SK-N-SH treated with all-trans-retinoic acid at 6 μM for 48 hours (cell line): ENCODE measurements at regions not wholly inside any gene's neighbourhood (a gene's known extent, or its start where the extent isn't known, plus 50 kb on each side); places are given as distances from the start of the nearest gene placed in this dataset.

ENCODE experiments used
- ATAC-seq: fragments of 200-7000 bp; cut with Tn5 transposase; 3 replicates; pipeline ENCODE4 v1.9.1; 2020; ENCODE audit warnings: mild to moderate bottlenecking, moderate library complexity
- ARNTL ChIP-seq: fragments of 450-650 bp; formaldehyde crosslinking; IDR thresholded peaks from 2 replicates; pipeline ENCODE4 v1.5.0; 2020; ENCODE audit warnings: low read depth, mild to moderate bottlenecking, moderate library complexity, borderline replicate concordance
- BACH2 ChIP-seq: fragments of 250-450 bp; sonication (Bioruptor Pico); IDR thresholded peaks from 2 replicates; pipeline ENCODE4 v1.9.0; 2021; ENCODE audit warnings: mild to moderate bottlenecking, borderline replicate concordance
- CSDC2 ChIP-seq: fragments of 250-450 bp; sonication (Bioruptor Pico); IDR thresholded peaks from 2 replicates; pipeline ENCODE4 v1.5.0; 2020; ENCODE audit warnings: mild to moderate bottlenecking, moderate library complexity
- ESRRG ChIP-seq: fragments of 250-450 bp; sonication (Bioruptor Pico); IDR thresholded peaks from 2 replicates; pipeline ENCODE4 v1.6.1; 2021; ENCODE audit warnings: mild to moderate bottlenecking
- GLIS3 ChIP-seq: fragments of 250-450 bp; sonication (Bioruptor Pico); IDR thresholded peaks from 2 replicates; pipeline ENCODE4 v1.5.0; 2020; ENCODE audit warnings: mild to moderate bottlenecking, moderate library complexity
- ISL1 ChIP-seq: fragments of 250-450 bp; sonication (Bioruptor Pico); IDR thresholded peaks from 2 replicates; pipeline ENCODE4 v2.1.2; 2022; ENCODE audit warnings: mild to moderate bottlenecking, moderate library complexity
- OSR1 ChIP-seq: fragments of 250-450 bp; sonication (Bioruptor Pico); IDR thresholded peaks from 2 replicates; pipeline ENCODE4 v1.8.0; 2022; ENCODE audit warnings: moderate library complexity, mild to moderate bottlenecking, inconsistent platforms
- PPARA ChIP-seq: fragments of 250-450 bp; sonication (Bioruptor Pico); IDR thresholded peaks from 2 replicates; pipeline ENCODE4 v1.5.0; 2020; ENCODE audit warnings: mild to moderate bottlenecking, borderline replicate concordance
- RARB ChIP-seq: fragments of 250-450 bp; sonication (Bioruptor Pico); IDR thresholded peaks from 2 replicates; pipeline ENCODE4 v1.8.0; 2021; ENCODE audit warnings: mild to moderate bottlenecking, moderate library complexity
- SNAI2 ChIP-seq: fragments of 250-450 bp; sonication (Bioruptor Pico); IDR thresholded peaks from 2 replicates; pipeline ENCODE4 v1.5.0; 2020; ENCODE audit warnings: mild to moderate bottlenecking, moderate library complexity
- TCF4 ChIP-seq: fragments of 250-450 bp; sonication (Bioruptor Pico); IDR thresholded peaks from 2 replicates; pipeline ENCODE4 v1.8.0; 2021; ENCODE audit warnings: mild to moderate bottlenecking, moderate library complexity, borderline replicate concordance
- TOX ChIP-seq: fragments of 250-450 bp; sonication (Bioruptor Pico); IDR thresholded peaks from 2 replicates; pipeline ENCODE4 v1.8.0; 2021; ENCODE audit warnings: mild to moderate bottlenecking, moderate library complexity, borderline replicate concordance
- ZC3H10 ChIP-seq: fragments of 250-450 bp; sonication (Bioruptor Pico); IDR thresholded peaks from 2 replicates; pipeline ENCODE4 v1.5.1; 2021; ENCODE audit warnings: mild to moderate bottlenecking, moderate library complexity
- ZFP3 ChIP-seq: fragments of 250-450 bp; sonication (Bioruptor Pico); IDR thresholded peaks from 2 replicates; pipeline ENCODE4 v1.5.0; 2020; ENCODE audit warnings: mild to moderate bottlenecking, moderate library complexity
- ZFP30 ChIP-seq: fragments of 450-650 bp; formaldehyde crosslinking; IDR thresholded peaks from 2 replicates; pipeline ENCODE4 v1.5.0; 2022; ENCODE audit warnings: mild to moderate bottlenecking, moderate library complexity
- ZNF565 ChIP-seq: fragments of 450-650 bp; formaldehyde crosslinking; conservative IDR thresholded peaks from 2 replicates; pipeline ENCODE4 v1.5.0; 2020; ENCODE audit warnings: low read depth, mild to moderate bottlenecking, moderate library complexity
- ZNF70 ChIP-seq: fragments of 450-650 bp; formaldehyde crosslinking; IDR thresholded peaks from 2 replicates; pipeline ENCODE4 v1.5.0; 2020; ENCODE audit warnings: mild to moderate bottlenecking, moderate library complexity
- ZNF8 ChIP-seq: fragments of 450-650 bp; formaldehyde crosslinking; IDR thresholded peaks from 2 replicates; pipeline ENCODE4 v1.5.0; 2020; ENCODE audit warnings: mild to moderate bottlenecking, moderate library complexity
- TF ChIP-seq, protein P1 (sequence below): fragments of 250-450 bp; sonication (Bioruptor Pico); IDR thresholded peaks from 2 replicates; pipeline ENCODE4 v1.5.0; 2020; ENCODE audit warnings: mild to moderate bottlenecking, moderate library complexity
- TF ChIP-seq, protein P2 (sequence below): fragments of 250-450 bp; sonication (Bioruptor Pico); IDR thresholded peaks from 2 replicates; pipeline ENCODE4 v1.5.1; 2020; ENCODE audit warnings: low read depth, mild to moderate bottlenecking, moderate library complexity
- TF ChIP-seq, protein P3 (sequence below): fragments of 250-450 bp; sonication (Bioruptor Pico); IDR thresholded peaks from 2 replicates; pipeline ENCODE4 v1.8.0; 2021; ENCODE audit warnings: low read depth, mild to moderate bottlenecking, moderate library complexity, borderline replicate concordance
- TF ChIP-seq, protein P4 (sequence below): fragments of 250-450 bp; sonication (Bioruptor Pico); IDR thresholded peaks from 2 replicates; pipeline ENCODE4 v1.5.1; 2021; ENCODE audit warnings: mild to moderate bottlenecking, moderate library complexity
- TF ChIP-seq, protein P5 (sequence below): fragments of 250-450 bp; sonication (Bioruptor Pico); IDR thresholded peaks from 2 replicates; pipeline ENCODE4 v1.8.0; 2020; ENCODE audit warnings: mild to moderate bottlenecking, moderate library complexity, borderline replicate concordance

DNA sequence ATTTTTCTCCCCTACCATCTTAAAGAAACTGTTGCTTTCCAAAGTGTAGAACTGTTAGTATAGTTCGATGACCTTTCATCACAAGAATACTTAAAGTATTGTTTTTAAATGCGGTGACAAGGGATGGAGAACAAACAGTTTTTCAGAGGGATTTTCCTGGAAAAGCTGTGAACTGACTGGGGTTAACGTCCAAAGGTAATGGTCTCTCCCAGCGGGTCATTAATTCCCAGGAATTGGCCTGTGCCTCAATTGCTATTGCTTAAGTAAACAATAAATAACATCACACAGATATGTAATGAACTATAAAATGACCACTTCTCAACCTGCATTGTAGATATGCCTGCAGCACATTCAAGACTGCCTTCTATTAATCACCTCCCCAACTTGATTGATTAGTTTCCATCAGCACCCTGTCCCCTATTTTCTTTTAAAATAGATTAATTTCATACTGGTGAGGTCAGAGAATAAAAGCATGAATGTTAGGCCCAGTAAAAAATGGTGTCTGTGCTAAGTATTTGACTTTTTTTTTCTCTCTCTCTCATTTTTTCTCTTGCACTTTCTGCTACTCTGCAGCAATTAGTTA lies 268.2 kb downstream of the SAMD5 start:
- no peak for TF ChIP-seq ZNF565
- no peak for TF ChIP-seq SNAI2 (CRISPR knock-in tag)
- TF ChIP-seq TCF4, result no peak
- no peak for TF ChIP-seq ZNF70
- TF ChIP-seq, protein P1, sequence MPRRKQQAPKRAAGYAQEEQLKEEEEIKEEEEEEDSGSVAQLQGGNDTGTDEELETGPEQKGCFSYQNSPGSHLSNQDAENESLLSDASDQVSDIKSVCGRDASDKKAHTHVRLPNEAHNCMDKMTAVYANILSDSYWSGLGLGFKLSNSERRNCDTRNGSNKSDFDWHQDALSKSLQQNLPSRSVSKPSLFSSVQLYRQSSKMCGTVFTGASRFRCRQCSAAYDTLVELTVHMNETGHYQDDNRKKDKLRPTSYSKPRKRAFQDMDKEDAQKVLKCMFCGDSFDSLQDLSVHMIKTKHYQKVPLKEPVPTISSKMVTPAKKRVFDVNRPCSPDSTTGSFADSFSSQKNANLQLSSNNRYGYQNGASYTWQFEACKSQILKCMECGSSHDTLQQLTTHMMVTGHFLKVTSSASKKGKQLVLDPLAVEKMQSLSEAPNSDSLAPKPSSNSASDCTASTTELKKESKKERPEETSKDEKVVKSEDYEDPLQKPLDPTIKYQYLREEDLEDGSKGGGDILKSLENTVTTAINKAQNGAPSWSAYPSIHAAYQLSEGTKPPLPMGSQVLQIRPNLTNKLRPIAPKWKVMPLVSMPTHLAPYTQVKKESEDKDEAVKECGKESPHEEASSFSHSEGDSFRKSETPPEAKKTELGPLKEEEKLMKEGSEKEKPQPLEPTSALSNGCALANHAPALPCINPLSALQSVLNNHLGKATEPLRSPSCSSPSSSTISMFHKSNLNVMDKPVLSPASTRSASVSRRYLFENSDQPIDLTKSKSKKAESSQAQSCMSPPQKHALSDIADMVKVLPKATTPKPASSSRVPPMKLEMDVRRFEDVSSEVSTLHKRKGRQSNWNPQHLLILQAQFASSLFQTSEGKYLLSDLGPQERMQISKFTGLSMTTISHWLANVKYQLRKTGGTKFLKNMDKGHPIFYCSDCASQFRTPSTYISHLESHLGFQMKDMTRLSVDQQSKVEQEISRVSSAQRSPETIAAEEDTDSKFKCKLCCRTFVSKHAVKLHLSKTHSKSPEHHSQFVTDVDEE (CRISPR knock-in tag), result no peak
- TF ChIP-seq, protein P2, sequence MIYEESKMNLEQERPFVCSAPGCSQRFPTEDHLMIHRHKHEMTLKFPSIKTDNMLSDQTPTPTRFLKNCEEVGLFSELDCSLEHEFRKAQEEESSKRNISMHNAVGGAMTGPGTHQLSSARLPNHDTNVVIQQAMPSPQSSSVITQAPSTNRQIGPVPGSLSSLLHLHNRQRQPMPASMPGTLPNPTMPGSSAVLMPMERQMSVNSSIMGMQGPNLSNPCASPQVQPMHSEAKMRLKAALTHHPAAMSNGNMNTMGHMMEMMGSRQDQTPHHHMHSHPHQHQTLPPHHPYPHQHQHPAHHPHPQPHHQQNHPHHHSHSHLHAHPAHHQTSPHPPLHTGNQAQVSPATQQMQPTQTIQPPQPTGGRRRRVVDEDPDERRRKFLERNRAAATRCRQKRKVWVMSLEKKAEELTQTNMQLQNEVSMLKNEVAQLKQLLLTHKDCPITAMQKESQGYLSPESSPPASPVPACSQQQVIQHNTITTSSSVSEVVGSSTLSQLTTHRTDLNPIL, result no peak
- TF ChIP-seq OSR1 (CRISPR knock-in tag), result no peak
- TF ChIP-seq GLIS3 (CRISPR knock-in tag), result no peak
- TF ChIP-seq ZC3H10, result no peak
- no peak for TF ChIP-seq RARB
- no peak for TF ChIP-seq ESRRG (CRISPR knock-in tag)
- TF ChIP-seq, protein P3, sequence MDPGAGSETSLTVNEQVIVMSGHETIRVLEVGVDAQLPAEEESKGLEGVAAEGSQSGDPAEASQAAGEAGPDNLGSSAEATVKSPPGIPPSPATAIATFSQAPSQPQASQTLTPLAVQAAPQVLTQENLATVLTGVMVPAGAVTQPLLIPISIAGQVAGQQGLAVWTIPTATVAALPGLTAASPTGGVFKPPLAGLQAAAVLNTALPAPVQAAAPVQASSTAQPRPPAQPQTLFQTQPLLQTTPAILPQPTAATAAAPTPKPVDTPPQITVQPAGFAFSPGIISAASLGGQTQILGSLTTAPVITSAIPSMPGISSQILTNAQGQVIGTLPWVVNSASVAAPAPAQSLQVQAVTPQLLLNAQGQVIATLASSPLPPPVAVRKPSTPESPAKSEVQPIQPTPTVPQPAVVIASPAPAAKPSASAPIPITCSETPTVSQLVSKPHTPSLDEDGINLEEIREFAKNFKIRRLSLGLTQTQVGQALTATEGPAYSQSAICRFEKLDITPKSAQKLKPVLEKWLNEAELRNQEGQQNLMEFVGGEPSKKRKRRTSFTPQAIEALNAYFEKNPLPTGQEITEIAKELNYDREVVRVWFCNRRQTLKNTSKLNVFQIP (CRISPR knock-in tag), result no peak
- no peak for TF ChIP-seq TOX (CRISPR knock-in tag)
- no peak for TF ChIP-seq ZFP30 (CRISPR knock-in tag)
- TF ChIP-seq CSDC2 (CRISPR knock-in tag), result no peak
- TF ChIP-seq, protein P4, sequence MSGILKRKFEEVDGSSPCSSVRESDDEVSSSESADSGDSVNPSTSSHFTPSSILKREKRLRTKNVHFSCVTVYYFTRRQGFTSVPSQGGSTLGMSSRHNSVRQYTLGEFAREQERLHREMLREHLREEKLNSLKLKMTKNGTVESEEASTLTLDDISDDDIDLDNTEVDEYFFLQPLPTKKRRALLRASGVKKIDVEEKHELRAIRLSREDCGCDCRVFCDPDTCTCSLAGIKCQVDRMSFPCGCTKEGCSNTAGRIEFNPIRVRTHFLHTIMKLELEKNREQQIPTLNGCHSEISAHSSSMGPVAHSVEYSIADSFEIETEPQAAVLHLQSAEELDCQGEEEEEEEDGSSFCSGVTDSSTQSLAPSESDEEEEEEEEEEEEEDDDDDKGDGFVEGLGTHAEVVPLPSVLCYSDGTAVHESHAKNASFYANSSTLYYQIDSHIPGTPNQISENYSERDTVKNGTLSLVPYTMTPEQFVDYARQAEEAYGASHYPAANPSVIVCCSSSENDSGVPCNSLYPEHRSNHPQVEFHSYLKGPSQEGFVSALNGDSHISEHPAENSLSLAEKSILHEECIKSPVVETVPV, result no peak
- ATAC-seq, result no peak

DNA sequence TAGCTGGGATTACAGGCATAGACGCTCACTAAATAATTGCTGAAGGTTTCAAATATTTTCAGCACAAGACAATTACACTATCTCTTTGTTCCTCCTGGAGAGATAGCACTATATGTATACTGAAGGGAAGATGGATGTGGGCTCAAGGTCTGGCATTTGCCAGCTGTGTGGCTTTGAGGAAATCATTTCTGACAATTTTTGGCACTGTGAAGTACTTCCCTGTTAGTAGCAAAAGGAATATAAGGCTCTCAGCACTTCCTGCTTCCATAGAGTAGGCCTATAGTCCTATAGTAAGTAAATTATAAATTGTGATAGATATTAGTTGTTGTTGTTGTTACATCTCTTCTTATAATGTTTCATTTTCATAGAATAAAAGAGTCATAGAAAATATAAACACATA lies 271.1 kb downstream of the SAMD5 start:
- ATAC-seq, result no peak
- TF ChIP-seq PPARA, result no peak
- TF ChIP-seq CSDC2 (CRISPR knock-in tag), result no peak
- no peak for TF ChIP-seq ARNTL (CRISPR knock-in tag)
- no peak for TF ChIP-seq TOX (CRISPR knock-in tag)
- TF ChIP-seq, protein P5, sequence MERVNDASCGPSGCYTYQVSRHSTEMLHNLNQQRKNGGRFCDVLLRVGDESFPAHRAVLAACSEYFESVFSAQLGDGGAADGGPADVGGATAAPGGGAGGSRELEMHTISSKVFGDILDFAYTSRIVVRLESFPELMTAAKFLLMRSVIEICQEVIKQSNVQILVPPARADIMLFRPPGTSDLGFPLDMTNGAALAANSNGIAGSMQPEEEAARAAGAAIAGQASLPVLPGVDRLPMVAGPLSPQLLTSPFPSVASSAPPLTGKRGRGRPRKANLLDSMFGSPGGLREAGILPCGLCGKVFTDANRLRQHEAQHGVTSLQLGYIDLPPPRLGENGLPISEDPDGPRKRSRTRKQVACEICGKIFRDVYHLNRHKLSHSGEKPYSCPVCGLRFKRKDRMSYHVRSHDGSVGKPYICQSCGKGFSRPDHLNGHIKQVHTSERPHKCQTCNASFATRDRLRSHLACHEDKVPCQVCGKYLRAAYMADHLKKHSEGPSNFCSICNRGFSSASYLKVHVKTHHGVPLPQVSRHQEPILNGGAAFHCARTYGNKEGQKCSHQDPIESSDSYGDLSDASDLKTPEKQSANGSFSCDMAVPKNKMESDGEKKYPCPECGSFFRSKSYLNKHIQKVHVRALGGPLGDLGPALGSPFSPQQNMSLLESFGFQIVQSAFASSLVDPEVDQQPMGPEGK (CRISPR knock-in tag), result no peak
- no peak for TF ChIP-seq ZNF565
- no peak for TF ChIP-seq SNAI2 (CRISPR knock-in tag)
- no peak for TF ChIP-seq RARB
- TF ChIP-seq, protein P1 (CRISPR knock-in tag), result no peak
- no peak for TF ChIP-seq TCF4
- no peak for TF ChIP-seq ZNF8 (CRISPR knock-in tag)
- TF ChIP-seq ISL1 (CRISPR knock-in tag), result no peak
- TF ChIP-seq, protein P3 (CRISPR knock-in tag), result no peak
- no peak for TF ChIP-seq OSR1 (CRISPR knock-in tag)
- TF ChIP-seq GLIS3 (CRISPR knock-in tag), result no peak
- TF ChIP-seq ZNF70, result no peak
- no peak for TF ChIP-seq ZFP30 (CRISPR knock-in tag)
- no peak for TF ChIP-seq BACH2 (CRISPR knock-in tag)
- TF ChIP-seq ZFP3, result no peak
- TF ChIP-seq, protein P2, result no peak
